Activated CD8-positive, alpha-beta T cell treated with anti-CD3 and anti-CD28 coated beads for 36 hours (primary cell): ENCODE measurements at regions not wholly inside any gene's neighbourhood (a gene's known extent, or its start where the extent isn't known, plus 50 kb on each side); places are given as distances from the start of the nearest gene placed in this dataset.
"Not testable (repeated sequence)": the region's sequence is repeated elsewhere in the genome, so short reads cannot be mapped to it uniquely, and the experiment has no call there.

ENCODE experiments used
- ATAC-seq: fragments of 200-7000 bp; cut with Tn5 transposase; one replicate; pipeline ENCODE4 v1.10.0; 2021; ENCODE audit warnings: mild to moderate bottlenecking, moderate library complexity
- CTCF ChIA-PET: fragments of 350-600 bp; sonication (Branson Sonifier 250); formaldehyde crosslinking; loops from one replicate; lab custom pipeline; 2021; ENCODE audit warnings: antibody characterized with exemption; lab: Charles Lee
- POLR2A ChIA-PET: fragments of 350-600 bp; sonication (Branson Sonifier 250); formaldehyde crosslinking; loops from one replicate; lab custom pipeline; 2021; ENCODE audit warnings: antibody characterized with exemption; lab: Charles Lee
- DNase-seq: peaks from one replicate; pipeline ENCODE4 v3.0.0-alpha.2; 2020
- H3K27ac Mint-ChIP-seq: one replicate; pipeline ENCODE4 v1.8.0; 2021; ENCODE audit warnings: mild to moderate bottlenecking, mixed read lengths
- H3K27me3 Mint-ChIP-seq: one replicate; pipeline ENCODE4 v1.8.0; 2021; ENCODE audit warnings: mixed read lengths
- H3K36me3 Mint-ChIP-seq: one replicate; pipeline ENCODE4 v1.8.0; 2021; ENCODE audit warnings: low read depth, mixed read lengths
- H3K4me1 Mint-ChIP-seq: one replicate; pipeline ENCODE4 v1.8.0; 2021; ENCODE audit warnings: low read depth, mixed read lengths
- H3K4me3 Mint-ChIP-seq: one replicate; pipeline ENCODE4 v1.8.0; 2021; ENCODE audit warnings: mild to moderate bottlenecking, moderate library complexity, mixed read lengths
- H3K9me3 Mint-ChIP-seq: one replicate; pipeline ENCODE4 v1.8.0; 2021; ENCODE audit warnings: mixed read lengths
- CTCF ChIP-seq: fragments of 200-600 bp; IDR thresholded peaks from one replicate; pipeline ENCODE4 v1.8.0; 2022; ENCODE audit warnings: antibody characterized with exemption, mild to moderate bottlenecking
- intact Hi-C: fragments of 100-400 bp; cut with micrococcal nuclease; formaldehyde crosslinking; loops from one replicate; pipeline ENCODE4 v1.10.0; 2022

GRCh38 chr2:176876493-176877103 is 336.0 kb upstream of the HNRNPA3 start:
- H3K9me3 Mint-ChIP-seq = peaks cover 11% of the 10 kb centered on the region
- no peaks in the 10 kb centered on the region for H3K27me3 Mint-ChIP-seq
- intact Hi-C loops = no loop called here
- peaks cover 2% of the 10 kb centered on the region for H3K36me3 Mint-ChIP-seq
- H3K27ac Mint-ChIP-seq = peak overlapping the region; percentile 27
- no peak overlapping the region for H3K4me3 Mint-ChIP-seq
- CTCF ChIA-PET = interaction anchor here (1.1 kb wide), 1 partner anchor 57 kb away, joined by 3 read pairs; no protein-coding TSS in a partner anchor
- DNase-seq (no peak), ATAC-seq (peak; percentile 45)
- H3K4me1 Mint-ChIP-seq = peaks cover 20% of the 10 kb centered on the region
- POLR2A ChIA-PET = no interaction called here
- no peak for TF ChIP-seq CTCF

GRCh38 chr2:176879426-176879995 is 333.1 kb upstream of the HNRNPA3 start:
- Mint-ChIP-seq H3K9me3 (no peaks in the 10 kb centered on the region), H3K27me3 (no peaks in the 10 kb centered on the region), H3K4me3 (no peak overlapping the region), H3K36me3 (no peaks in the 10 kb centered on the region), H3K27ac (no peak overlapping the region), H3K4me1 (peaks cover 12% of the 10 kb centered on the region)
- POLR2A ChIA-PET = no interaction called here
- CTCF ChIA-PET = no interaction called here
- DNase-seq = no peak
- ATAC-seq = no peak
- no peak for TF ChIP-seq CTCF
- intact Hi-C loops = no loop called here

GRCh38 chr2:176882045-176882444 is 330.5 kb upstream of the HNRNPA3 start:
- intact Hi-C loops, H3K4me3 Mint-ChIP-seq, DNase-seq, H3K27me3 Mint-ChIP-seq, ATAC-seq, H3K36me3 Mint-ChIP-seq, CTCF ChIA-PET, H3K9me3 Mint-ChIP-seq, POLR2A ChIA-PET, H3K4me1 Mint-ChIP-seq, H3K27ac Mint-ChIP-seq: not testable (repeated sequence)

GRCh38 chr2:176885001-176885643 is 327.5 kb upstream of the HNRNPA3 start:
- ChIA-PET POLR2A (no interaction called here), CTCF (interaction anchor here (1.1 to 2.3 kb wide), 2 partner anchors 231 to 263 kb away, joined by 3 to 6 read pairs; no protein-coding TSS in a partner anchor)
- Mint-ChIP-seq H3K4me3 (no peak overlapping the region), H3K9me3 (no peaks in the 10 kb centered on the region), H3K27ac (no peak overlapping the region), H3K36me3 (no peaks in the 10 kb centered on the region), H3K4me1 (no peaks in the 10 kb centered on the region), H3K27me3 (no peaks in the 10 kb centered on the region)
- intact Hi-C loops = no loop called here
- ATAC-seq = no peak
- no peak for DNase-seq
- TF ChIP-seq CTCF = no peak

- ATAC-seq (no peak), DNase-seq (no peak)
- Mint-ChIP-seq H3K4me1 (no peaks in the 10 kb centered on the region), H3K9me3 (no peaks in the 10 kb centered on the region), H3K27ac (no peak overlapping the region), H3K36me3 (no peaks in the 10 kb centered on the region), H3K27me3 (no peaks in the 10 kb centered on the region), H3K4me3 (no peak overlapping the region)
- intact Hi-C loops = no loop called here
- POLR2A ChIA-PET = no interaction called here
- TF ChIP-seq CTCF = no peak
- CTCF ChIA-PET = interaction anchor here (1.1 to 2.3 kb wide), 2 partner anchors 232 to 262 kb away, joined by 3 to 6 read pairs; no protein-coding TSS in a partner anchor
Measured at GRCh38 chr2:176885661-176886060, 326.9 kb upstream of the HNRNPA3 start.
